Mesenchymal stem cell (in vitro differentiated cells and primary cell): ENCODE measurements at regions not wholly inside any gene's neighbourhood (a gene's known extent, or its start where the extent isn't known, plus 50 kb on each side); places are given as distances from the start of the nearest gene placed in this dataset.

Experiments used
- DNase-seq: peaks from one replicate; pipeline ENCODE4 v3.0.0-alpha.2; 2013
- H2AFZ ChIP-seq: one replicate; pipeline ENCODE4 v1.6.1; 2013; ENCODE audit warnings: low read depth, mild to moderate bottlenecking, control low read depth, inconsistent platforms, low read length, moderate library complexity
- H2AK5ac ChIP-seq: 2 replicates; pipeline ENCODE4 v1.6.1; 2013; ENCODE audit warnings: low read length, moderate library complexity, mild to moderate bottlenecking, inconsistent platforms; ENCODE audit not compliant: severe bottlenecking
- H2BK120ac ChIP-seq: one replicate; pipeline ENCODE4 v1.6.1; 2013; ENCODE audit warnings: low read depth, mild to moderate bottlenecking, inconsistent platforms, low read length, moderate library complexity
- H2BK12ac ChIP-seq, 2 experiments: one replicate each; pipeline ENCODE4 v1.6.1; 2013; ENCODE audit warnings: inconsistent platforms in 2 of 2, low read length in 2 of 2, mild to moderate bottlenecking in 2 of 2, moderate library complexity in 2 of 2, control low read depth in 1 of 2
- H2BK15ac ChIP-seq: one replicate; pipeline ENCODE4 v1.6.1; 2013; ENCODE audit warnings: mild to moderate bottlenecking, low read depth, inconsistent platforms; ENCODE audit not compliant: poor library complexity, severe bottlenecking
- H2BK5ac ChIP-seq: 2 replicates; pipeline ENCODE4 v1.6.1; 2013; ENCODE audit warnings: low read depth, mild to moderate bottlenecking, low read length, control low read depth, inconsistent platforms; ENCODE audit not compliant: poor library complexity, severe bottlenecking
- H3K14ac ChIP-seq, 2 experiments: one replicate each; pipeline ENCODE4 v1.6.1; 2013; ENCODE audit warnings: inconsistent platforms in 2 of 2, low read length in 2 of 2, control low read depth in 1 of 2, mild to moderate bottlenecking in 1 of 2, moderate library complexity in 1 of 2
- H3K18ac ChIP-seq, 2 experiments: one replicate each; pipeline ENCODE4 v1.6.1; 2013; ENCODE audit warnings: inconsistent platforms in 2 of 2, low read length in 2 of 2, control low read depth in 1 of 2, low read depth in 1 of 2, mild to moderate bottlenecking in 1 of 2
- H3K23ac ChIP-seq, 2 experiments: one replicate each; pipeline ENCODE4 v1.6.1; 2013; ENCODE audit warnings: inconsistent platforms in 2 of 2, low read length in 2 of 2, mild to moderate bottlenecking in 2 of 2, moderate library complexity in 2 of 2, control low read depth in 1 of 2
- H3K27ac ChIP-seq: 2 replicates; pipeline ENCODE4 v1.5.1; 2013; ENCODE audit warnings: mild to moderate bottlenecking, moderate library complexity, low read length, control low read depth, inconsistent platforms; ENCODE audit not compliant: poor library complexity, severe bottlenecking
- H3K27me3 ChIP-seq, 2 experiments: 2 replicates each; pipeline versions ENCODE4 v1.6.1 to v1.7.0; 2013; ENCODE audit warnings: low read length in 2 of 2, mild to moderate bottlenecking in 2 of 2, moderate library complexity in 2 of 2, control low read depth in 1 of 2, inconsistent platforms in 1 of 2; ENCODE audit not compliant: control insufficient read depth in 1 of 2, insufficient read depth in 1 of 2
- H3K36me3 ChIP-seq, 2 experiments: 2 replicates each; pipeline versions ENCODE4 v1.6.1 to v1.7.0; 2013; ENCODE audit warnings: low read length in 2 of 2, control low read depth in 1 of 2, inconsistent platforms in 1 of 2, low read depth in 1 of 2, mild to moderate bottlenecking in 1 of 2; ENCODE audit not compliant: insufficient read depth in 2 of 2, control insufficient read depth in 1 of 2
- H3K4ac ChIP-seq, 2 experiments: one replicate each; pipeline ENCODE4 v1.6.1; 2013; ENCODE audit warnings: inconsistent platforms in 2 of 2, low read length in 2 of 2, mild to moderate bottlenecking in 2 of 2, moderate library complexity in 2 of 2, control low read depth in 1 of 2, low read depth in 1 of 2
- H3K4me1 ChIP-seq: 2 replicates; pipeline ENCODE4 v1.6.1; 2013; ENCODE audit warnings: low read depth, low read length, control low read depth; ENCODE audit not compliant: control insufficient read depth, insufficient read depth
- H3K4me2 ChIP-seq: 2 replicates; pipeline ENCODE4 v1.6.1; 2013; ENCODE audit warnings: low read length, mild to moderate bottlenecking, inconsistent platforms; ENCODE audit not compliant: poor library complexity, severe bottlenecking
- H3K4me3 ChIP-seq, 2 experiments: 2 replicates each; pipeline versions ENCODE4 v1.5.1 to v1.7.0; 2013; ENCODE audit warnings: low read length in 2 of 2, mild to moderate bottlenecking in 2 of 2, control low read depth in 1 of 2, low read depth in 1 of 2; ENCODE audit not compliant: insufficient read depth in 1 of 2
- H3K79me1 ChIP-seq: replicated peaks from 2 replicates; pipeline ENCODE4 v1.6.1; 2013; ENCODE audit warnings: mild to moderate bottlenecking, control low read depth, low read length, inconsistent platforms; ENCODE audit not compliant: poor library complexity, severe bottlenecking
- H3K9ac ChIP-seq: 2 replicates; pipeline ENCODE4 v1.7.0; 2013; ENCODE audit warnings: mild to moderate bottlenecking, low read length, moderate library complexity
- H3K9me3 ChIP-seq: 2 replicates; pipeline ENCODE4 v1.7.0; 2013; ENCODE audit warnings: mild to moderate bottlenecking, low read length; ENCODE audit not compliant: control insufficient read depth
- H4K8ac ChIP-seq: one replicate; pipeline ENCODE4 v1.6.1; 2013; ENCODE audit warnings: inconsistent platforms, mild to moderate bottlenecking, low read length, moderate library complexity
- H4K91ac ChIP-seq: one replicate; pipeline ENCODE4 v1.6.1; 2013; ENCODE audit warnings: mild to moderate bottlenecking, low read length, inconsistent platforms
- WGBS: methylation state at CpG from one replicate; pipeline ENCODE4 v1.1.7; 2013; ENCODE audit warnings: mixed read lengths; 5-methylcytosine and 5-hydroxymethylcytosine counted together

DNA sequence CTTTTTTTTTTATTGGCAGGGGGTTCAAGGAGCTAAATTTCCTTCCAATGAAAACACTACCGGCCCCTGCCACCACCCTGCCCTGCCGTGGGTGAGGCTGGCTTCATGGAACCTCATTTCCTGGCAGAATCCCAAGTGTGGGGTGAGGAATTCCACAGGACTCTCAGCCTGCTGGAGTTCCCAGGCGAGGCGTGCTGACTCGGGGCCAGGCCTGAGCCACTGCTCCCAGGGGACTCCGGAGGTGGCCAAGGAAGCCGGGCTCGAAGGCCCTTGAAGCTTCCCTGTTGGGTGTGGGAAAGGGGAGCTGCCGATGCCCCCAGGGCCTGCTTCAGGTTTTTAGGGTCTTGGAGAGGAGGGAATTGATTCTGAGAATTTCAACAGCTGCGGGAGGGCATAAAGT is 95.3 kb upstream of the ACTRT2 start:
- H3K9ac ChIP-seq = no peak overlapping the region
- H3K79me1 ChIP-seq = no peaks in the 10 kb centered on the region
- H3K36me3 ChIP-seq = no peaks in the 10 kb centered on the region
- H2BK120ac ChIP-seq = no peak overlapping the region
- no peak overlapping the region for H3K18ac ChIP-seq
- no peak overlapping the region for H4K8ac ChIP-seq
- peaks cover 3% of the 10 kb centered on the region for H3K4me1 ChIP-seq
- no peak overlapping the region for H2BK15ac ChIP-seq
- no peak overlapping the region for H2AFZ ChIP-seq
- no peak overlapping the region for H4K91ac ChIP-seq
- no peak overlapping the region for H3K23ac ChIP-seq
- H2AK5ac ChIP-seq = no peak overlapping the region
- no peak overlapping the region for H3K14ac ChIP-seq
- no peak overlapping the region for H3K4me2 ChIP-seq
- no peak overlapping the region for H3K4ac ChIP-seq
- DNase-seq = no peak
- H2BK12ac ChIP-seq = no peak overlapping the region
- no peak overlapping the region for H2BK5ac ChIP-seq
- H3K4me3 ChIP-seq = no peak overlapping the region
- H3K9me3 ChIP-seq = no peaks in the 10 kb centered on the region
- 72% methylated on average over 10 of the region's 10 CpGs for WGBS
- H3K27ac ChIP-seq = no peak overlapping the region
- H3K27me3 ChIP-seq = peaks cover 0 to 51% of the 10 kb centered on the region in 2 experiments

GRCh38 chr1:2926447-2927055 is 94.7 kb upstream of the ACTRT2 start:
- Histone ChIP-seq H3K4ac (no peak overlapping the region), H3K4me1 (peaks cover 3% of the 10 kb centered on the region), H3K4me3 (no peak overlapping the region), H4K91ac (peak overlapping the region; percentile 21), H2AFZ (no peak overlapping the region), H4K8ac (no peak overlapping the region), H3K9ac (no peak overlapping the region), H2AK5ac (no peak overlapping the region), H2BK15ac (no peak overlapping the region), H2BK12ac (no peak overlapping the region), H3K79me1 (no peaks in the 10 kb centered on the region), H2BK5ac (no peak overlapping the region), H3K36me3 (no peaks in the 10 kb centered on the region), H2BK120ac (no peak overlapping the region), H3K27me3 (peaks cover 0 to 57% of the 10 kb centered on the region in 2 experiments), H3K27ac (no peak overlapping the region), H3K23ac (no peak overlapping the region), H3K18ac (no peak overlapping the region), H3K4me2 (no peak overlapping the region), H3K14ac (no peak overlapping the region), H3K9me3 (no peaks in the 10 kb centered on the region)
- DNase-seq = no peak
- 58% methylated on average over 5 of the region's 5 CpGs for WGBS

DNA sequence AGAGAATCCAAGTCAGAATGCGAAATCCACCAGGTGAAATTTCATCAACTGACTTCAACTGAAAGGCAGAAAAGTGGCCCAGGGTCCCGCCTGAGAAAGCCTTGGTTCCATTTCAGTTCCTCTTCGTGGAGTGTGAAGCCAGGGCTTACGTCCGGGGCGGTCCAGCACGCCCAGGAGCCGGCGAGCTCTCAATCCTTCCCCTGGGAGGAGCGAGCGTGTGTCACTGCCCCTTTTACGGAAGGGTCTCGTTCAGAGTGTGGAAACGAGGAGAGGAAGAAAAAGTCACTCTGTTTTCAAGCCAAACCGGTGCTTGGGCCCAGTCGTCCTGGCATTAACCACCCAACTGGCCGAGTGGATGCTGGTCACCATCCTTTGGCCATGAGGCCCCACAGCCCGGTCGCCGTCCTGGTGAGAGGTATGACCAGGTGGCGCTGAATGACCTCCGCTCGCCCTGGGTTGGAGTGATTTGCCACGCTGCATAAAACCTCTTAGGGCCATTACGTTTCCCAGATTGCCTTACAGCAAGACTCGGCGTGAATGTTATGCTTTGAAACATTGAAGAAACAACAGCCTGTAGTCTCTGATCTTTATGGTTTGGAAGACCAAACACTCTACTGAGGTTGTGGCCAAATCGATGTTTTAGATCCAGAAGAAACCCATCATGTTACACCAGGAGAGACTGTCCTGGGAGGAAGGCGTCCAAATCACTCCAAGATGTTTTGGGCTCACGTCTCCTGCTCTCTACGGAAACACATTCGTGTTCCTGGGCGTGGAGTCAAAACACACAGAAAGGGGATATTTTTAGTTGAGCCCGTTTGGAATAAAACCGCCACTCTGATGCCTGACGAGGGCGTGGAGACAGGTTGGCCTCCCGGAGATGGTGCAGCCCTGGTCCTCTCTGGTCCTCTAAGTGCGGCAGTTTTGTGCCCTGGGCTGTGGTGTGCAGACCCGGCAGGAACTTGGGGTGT is 93.6 kb upstream of the ACTRT2 start:
- Histone ChIP-seq H3K27ac (no peak overlapping the region), H3K18ac (no peak overlapping the region), H2BK5ac (no peak overlapping the region), H2AFZ (no peak overlapping the region), H3K4ac (no peak overlapping the region), H3K4me1 (peaks cover 3% of the 10 kb centered on the region), H3K23ac (no peak overlapping the region), H3K4me2 (no peak overlapping the region), H2BK12ac (no peak overlapping the region), H3K27me3 (peaks cover 0 to 63% of the 10 kb centered on the region in 2 experiments), H3K9me3 (no peaks in the 10 kb centered on the region), H3K79me1 (no peaks in the 10 kb centered on the region), H4K8ac (no peak overlapping the region), H3K4me3 (no peak overlapping the region), H2BK15ac (no peak overlapping the region), H4K91ac (no peak overlapping the region), H2BK120ac (no peak overlapping the region), H3K36me3 (no peaks in the 10 kb centered on the region), H3K14ac (no peak overlapping the region), H3K9ac (no peak overlapping the region), H2AK5ac (no peak overlapping the region)
- WGBS = 84% methylated on average over 40 of the region's 40 CpGs
- DNase-seq = no peak
